HG02642 (cell line): ENCODE measurements at regions not wholly inside any gene's neighbourhood (a gene's known extent, or its start where the extent isn't known, plus 50 kb on each side); places are given as distances from the start of the nearest gene placed in this dataset.
"Not testable (repeated sequence)": the region's sequence is repeated elsewhere in the genome, so short reads cannot be mapped to it uniquely, and the experiment has no call there.

Experiments
- ATAC-seq: cut with Tn5 transposase; IDR thresholded peaks from one replicate; pipeline ENCODE4 v1.9.1; 2021; ENCODE audit warnings: mild to moderate bottlenecking; ENCODE audit not compliant: unreplicated experiment, poor library complexity

- ATAC-seq = not testable (repeated sequence)
These were observed 914.7 kb downstream of the FOXD4L5 start for GRCh38 chr9:64370344-64370743.

GRCh38 chr9:64369644-64370043, 915.4 kb downstream of the FOXD4L5 start:
- not testable (repeated sequence) for ATAC-seq

GRCh38 chr9:64369114-64369513, 915.9 kb downstream of the FOXD4L5 start:
- ATAC-seq = peak; percentile 100

DNA sequence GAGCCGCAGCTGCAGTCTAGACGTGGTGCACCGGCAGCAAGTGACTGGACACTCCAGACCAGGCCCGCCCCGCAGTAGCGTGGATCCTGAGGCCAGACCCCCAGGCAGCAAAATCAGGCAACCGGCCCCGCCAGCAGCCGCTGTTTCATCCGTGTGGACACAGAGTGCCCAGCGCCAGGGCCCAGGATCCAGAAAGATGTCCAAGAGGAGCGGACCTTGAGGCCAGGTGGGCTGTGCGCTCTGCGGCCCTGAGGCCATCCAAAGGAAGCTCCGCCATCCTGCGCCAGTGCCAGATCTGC, 916.4 kb downstream of the FOXD4L5 start:
- not testable (repeated sequence) for ATAC-seq

DNA sequence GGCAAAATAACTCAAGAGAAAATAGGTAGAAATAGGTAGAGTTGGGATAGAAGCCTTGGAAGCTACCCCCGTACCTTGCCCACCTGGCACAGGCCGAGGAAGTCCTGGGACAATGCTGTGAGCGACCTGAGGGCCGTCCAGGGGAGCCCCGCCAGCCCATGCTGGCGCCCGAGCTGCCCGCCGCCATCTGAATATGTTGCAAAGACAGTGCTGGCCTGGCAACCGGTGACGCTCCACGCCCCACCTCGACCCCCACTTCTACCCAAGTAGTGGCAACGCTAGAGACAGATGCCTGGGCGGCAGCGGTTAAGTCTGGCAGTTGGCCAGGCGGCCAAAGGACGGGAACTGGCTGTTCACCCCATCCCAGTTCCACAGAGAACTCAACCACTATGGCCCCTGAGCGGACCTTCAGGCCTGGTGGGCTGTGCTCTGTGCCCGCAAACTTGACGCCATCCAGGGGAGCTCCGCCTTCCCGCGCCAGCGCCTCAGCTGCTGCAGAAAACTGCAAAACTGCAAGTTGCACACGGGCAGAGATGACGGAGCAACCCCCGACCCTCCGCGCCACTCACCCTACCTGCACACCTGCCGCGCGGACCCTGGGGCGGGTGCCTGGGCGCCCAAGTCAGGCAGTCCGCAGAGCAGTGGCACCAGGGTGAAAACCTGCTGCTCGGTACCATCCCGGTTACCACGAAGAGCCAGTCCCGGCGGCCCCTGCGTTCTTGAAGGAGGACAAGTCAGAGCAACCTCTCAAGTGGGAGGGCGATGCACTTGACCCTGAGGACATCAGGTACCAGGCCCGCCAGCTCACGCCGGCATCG, 917.0 kb downstream of the FOXD4L5 start:
- not testable (repeated sequence) for ATAC-seq
